ENCODE measurements at regions not wholly inside any gene's neighbourhood (a gene's known extent, or its start where the extent isn't known, plus 50 kb on each side); places are given as distances from the start of the nearest gene placed in this dataset.

DNA sequence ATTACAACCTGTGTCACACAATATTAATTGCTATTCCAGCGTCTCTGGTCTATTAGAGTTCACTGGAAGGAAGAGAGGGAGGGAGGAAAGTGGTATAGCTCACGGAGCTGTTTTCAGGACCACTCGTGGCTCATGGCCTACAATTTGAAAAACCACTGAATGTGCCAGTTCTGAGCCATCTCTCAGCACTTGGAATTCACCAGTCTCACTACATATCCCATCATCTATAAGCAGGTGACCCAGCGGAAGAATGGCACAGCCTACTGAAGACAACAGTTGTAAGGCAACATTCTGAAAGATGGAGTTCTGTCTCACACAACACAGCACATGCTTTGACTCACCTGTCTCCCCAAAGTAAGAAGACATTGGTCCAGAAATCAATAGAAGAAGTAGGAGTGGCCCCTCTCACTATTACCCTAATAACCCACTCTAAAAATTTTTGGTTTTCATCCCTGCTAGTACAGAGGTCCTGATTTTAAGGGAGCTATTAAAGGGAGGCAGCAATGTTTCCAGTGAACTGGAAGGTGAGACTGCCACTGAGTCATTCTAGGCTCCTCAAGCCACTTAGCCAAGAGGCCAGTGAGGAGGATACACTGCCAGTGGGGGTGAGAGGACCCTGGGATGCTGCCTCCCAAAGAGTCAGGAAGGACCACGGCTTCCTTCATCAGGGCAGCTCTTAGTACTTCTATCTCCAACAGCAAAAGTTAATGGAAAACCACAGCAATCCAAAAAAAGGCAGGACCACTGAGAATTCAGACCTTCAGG is 50.0 kb upstream of the DOCK9 start:
- FAIRE-seq, result no peak

DNA sequence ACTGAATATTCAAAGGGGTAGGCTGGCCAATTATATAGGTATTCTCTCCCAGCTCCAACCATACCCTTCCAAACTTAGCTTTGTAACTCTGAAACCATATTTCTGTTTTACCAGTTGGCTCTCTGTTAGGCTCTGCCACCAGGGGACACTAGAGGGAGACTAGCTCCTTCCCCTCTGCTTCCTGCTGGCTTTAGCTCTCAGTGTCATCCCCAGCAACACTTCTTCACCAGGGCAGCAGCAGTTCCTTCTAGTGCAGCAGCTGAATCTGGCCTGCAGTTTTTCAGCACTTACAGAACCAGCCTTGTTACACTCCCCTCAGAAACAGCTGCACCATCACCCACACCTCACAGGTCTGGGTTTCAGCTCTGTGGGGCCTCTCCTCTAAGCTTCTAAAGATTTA is 51.0 kb upstream of the DOCK9 start:
- FAIRE-seq, result no peak

DNA sequence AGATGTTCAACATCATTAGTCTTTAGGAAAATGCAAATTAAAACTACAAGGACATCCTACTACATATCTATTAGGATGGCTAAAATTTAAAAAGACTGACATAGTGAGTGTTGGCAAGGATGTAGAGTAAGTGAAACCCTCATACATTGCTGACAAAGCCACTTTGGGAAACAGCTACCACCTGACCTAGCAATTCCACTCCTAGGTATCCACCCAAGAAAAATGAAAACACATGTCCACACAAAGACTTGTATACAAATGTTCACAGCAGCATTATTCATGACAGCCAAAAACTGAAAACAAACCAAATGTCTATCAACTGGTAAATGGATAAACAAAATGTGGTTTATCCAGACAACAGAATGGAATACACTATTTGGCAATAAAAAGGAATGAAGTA is 51.7 kb upstream of the DOCK9 start:
- no peak for FAIRE-seq

DNA sequence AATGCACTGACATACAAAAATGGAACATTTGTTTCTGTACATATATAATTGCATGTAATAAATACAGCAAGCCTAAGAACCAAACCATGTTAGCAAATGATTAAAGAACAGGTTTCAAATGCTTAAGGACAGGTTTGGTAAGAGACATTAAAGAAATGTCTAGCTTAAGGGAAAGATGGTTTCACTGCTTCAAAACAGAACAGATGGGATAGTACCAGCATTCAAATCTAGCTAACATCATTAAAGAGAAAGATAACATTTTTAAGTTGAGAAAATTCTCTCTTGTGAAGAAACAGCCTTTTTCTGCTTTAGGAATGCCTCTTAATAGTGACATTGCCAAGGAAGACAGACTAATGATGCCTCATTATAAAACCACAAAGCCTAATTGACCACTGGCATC is 52.5 kb upstream of the DOCK9 start:
- no peak for FAIRE-seq

DNA sequence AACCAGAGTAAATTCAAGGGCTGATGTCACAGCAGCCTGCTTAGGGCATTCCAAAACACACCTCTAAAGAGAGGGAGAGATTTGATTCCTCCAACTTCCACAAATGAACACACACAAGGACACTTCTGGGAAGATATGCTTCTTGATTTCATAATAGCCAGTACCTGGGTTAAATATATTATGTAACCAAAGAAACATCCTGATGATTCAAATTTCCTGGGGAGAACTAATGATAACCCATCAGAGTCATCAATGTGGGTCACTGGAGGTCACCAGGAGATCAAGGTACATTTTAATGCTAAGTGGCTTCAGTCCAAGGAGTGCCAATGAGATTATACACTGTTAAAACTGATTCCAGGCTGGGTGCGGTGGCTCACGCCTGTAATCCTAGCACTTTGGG is 54.0 kb upstream of the DOCK9 start:
- FAIRE-seq, result no peak

DNA sequence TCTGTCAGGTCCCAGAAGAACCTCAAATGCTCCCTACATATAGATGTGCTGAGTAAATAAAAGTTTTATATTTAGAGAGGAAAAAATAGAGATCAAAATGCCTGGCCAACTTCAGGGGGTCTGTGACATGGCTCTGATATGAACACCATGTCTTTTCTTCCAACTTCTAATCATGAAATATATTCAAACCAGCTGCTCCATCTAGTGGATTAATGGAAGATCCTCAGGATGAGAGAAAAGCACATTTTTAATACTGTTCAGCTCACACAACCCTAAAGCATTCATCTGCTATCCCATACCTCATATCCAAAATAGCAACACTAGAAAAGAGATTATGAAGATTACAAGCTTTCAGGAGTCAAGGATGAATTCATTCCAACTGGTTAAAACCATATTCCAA is 56.0 kb upstream of the DOCK9 start:
- FAIRE-seq, result peak; percentile 86

DNA sequence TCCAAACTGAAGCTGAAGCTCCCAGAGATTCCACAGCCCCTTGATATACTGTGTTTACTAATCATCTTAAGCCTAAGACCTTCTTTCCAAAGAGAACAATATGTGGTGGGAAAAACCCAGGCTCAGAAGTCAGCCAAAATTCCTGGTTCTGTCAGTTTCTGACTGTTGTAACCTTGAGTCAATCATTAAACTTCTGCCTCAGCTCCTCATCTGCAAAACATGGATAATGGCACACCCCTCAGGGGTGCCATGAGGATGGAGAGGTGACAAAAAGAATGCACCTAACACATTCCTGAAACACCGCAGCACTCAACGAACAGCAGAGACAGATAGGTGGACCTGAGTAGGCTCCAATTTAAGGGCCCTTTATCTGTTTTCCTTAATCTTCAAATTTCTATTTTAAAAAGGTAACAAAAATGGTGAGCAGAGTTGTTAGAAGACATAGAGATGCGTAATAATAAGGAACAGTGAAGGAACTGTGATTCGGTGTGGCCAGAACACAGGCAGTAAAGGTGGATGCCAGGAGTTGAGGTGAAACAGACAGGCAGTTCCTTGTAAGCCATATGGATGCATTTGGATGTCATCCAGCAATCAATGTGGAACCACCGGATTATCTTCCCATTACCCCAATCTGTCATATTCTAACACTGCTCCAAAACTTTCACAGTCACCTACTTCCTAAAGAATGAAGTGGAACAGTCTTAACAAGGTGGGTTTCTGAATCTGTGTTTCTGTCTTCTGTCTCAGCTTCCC is 56.6 kb upstream of the DOCK9 start:
- FAIRE-seq, result no peak

DNA sequence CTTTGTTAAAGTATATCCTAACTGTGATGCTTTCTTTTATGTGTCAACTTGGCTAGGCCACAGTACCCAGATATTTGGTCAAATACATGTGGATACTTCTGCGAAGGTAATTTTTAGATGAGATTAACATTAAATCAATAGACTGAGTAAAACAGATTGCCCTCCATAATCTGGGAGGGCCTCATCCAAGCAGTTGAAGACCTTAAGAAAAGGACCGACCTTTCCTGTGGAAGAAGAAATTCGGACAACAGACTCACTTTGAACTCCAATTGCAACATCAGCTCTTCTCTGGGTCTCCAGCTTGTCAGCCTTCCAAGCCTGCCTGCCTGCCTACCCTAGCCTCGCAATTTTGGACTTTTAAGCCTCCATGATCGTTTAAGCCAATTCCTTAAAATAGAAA is 57.9 kb upstream of the DOCK9 start:
- FAIRE-seq, result no peak

DNA sequence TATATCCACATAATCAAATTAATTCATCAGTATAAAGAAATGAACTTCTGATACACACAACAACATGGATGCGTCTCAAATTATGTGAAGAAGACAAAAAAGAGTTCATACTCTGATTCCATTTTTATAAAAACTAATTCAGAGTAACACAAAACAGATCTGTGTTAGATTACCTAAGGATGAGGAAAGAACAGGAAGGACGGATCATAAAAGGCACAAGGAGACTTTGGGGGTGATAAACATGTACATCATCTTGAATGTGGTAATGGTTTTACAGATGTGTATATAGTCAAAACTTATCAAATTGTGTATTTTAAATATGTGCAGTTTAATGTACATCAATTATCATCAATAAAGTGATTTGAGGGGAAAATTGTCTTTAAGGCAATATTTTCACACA is 59.9 kb upstream of the DOCK9 start:
- no peak for FAIRE-seq

DNA sequence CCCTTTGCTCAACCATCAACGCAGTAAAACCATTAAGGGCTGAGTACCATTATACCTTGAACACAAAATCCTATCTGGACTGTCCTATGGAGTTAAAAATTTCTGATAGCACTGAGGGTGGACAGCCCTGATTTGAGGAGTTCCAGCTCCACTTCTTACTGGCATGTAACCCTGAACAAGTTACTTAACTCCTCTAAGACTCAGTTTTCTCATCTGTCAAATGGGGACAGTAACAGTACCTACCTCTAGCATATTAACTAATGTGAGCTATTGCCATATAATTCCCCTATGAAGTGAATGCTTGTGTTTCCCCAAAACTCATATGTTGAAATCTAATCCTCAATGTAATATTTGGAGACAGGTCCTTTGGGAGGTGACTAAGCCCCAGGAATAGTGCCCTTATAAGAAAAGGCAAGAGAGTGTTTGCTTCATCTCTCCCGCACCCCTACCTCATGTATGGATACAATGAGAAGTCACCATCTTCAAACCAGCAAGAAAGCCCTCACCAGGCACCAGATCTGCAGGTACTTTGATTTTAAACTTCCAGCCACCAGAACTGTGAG is 61.9 kb upstream of the DOCK9 start:
- no peak for FAIRE-seq

DNA sequence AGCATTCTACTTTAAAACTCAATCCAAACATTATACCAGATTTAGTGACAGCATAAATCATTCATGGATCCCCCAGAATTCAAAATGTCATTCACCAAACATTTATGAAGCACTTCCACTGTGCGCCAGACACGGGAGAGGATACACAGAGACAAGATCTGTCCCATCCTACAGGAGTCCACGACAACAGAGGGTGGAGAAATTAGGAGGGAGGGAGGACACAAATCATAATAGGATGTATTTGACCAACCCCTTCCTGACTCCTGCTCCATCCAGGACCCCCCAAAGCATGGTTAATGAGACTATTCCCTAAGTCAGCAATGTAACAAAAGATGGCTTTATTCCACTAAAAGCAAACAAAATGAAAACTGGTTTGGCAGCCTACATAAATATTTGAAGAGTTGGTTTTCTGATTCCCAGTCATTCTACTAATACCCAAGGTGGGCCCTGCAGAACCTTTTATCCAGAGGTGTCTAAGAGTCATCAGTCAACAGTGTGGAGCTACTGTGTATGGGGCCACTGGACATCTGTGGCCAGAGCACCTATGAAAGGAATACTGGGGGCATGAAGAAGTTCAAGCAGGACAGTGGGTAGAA is 62.8 kb upstream of the DOCK9 start:
- no peak for FAIRE-seq

DNA sequence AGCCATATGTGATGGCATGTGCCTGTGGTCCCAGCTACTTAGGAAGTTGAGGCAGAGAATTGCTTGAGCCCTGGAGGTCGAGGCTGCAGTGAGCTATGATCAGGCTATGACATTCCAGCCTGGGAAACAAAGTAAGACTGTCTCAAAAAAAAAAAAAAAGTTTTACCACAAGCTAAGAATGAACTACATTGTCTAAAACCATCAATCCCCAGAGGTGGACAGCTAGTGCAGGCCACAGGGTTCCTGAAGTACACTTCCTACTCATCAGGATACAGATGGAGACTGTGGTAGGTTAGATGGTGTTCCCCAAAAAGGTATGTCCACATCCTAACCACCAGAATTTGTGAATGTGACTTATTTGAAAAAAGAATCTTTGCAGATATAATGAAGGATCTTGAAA is 63.5 kb upstream of the DOCK9 start:
- FAIRE-seq, result no peak

DNA sequence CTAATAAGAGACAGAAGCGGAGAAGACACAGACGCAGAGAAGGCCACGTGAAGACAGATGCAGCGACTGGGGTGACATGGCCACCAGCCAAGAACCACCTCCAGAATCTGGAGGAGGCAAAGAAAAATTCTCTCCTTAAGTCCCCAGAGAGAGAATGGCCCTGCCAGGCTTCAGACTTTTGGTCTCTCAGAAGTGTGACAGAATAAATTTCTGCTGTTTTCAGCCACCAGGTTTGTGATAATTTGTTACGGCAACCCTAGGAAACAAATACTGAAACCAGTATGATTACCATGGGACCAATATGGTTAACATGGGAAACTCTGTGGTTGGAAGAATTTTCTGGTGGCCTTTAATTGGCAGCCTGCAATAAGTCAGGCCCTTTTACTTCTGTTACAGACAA is 63.9 kb upstream of the DOCK9 start:
- FAIRE-seq, result no peak

DNA sequence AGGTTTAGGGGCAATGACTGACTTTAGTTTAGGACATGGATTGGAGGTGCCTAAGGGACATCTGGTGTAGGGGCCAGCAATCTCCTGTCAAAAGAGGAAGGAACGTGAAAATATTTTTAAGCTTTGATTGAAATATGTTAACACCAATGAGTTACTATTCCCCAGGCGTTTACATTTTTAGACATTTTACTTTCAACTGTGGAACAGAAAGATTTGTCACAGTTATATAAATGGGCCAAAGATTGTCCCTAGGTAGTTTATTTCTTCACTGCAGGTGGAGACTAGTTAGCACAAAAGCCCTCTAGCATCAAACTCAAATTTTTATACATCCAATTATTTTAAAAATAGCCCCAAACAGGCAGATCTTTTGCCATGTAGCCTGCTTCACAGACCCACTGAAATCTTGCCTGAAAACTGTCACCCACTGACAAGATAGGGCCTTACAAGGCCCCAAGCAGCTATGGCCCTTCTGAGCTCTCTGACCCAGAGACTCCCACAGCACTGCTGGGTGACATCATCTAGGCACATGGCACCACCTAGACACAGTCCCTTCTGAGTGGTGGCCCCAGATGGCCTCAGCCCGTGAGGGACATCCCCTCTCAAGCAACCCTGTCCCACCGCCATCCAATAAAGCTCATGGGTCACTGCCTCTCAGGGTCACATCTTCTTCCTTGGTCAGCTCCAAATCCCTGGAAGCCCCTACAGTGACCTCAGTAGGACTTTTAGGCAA is 64.8 kb upstream of the DOCK9 start:
- no peak for FAIRE-seq

DNA sequence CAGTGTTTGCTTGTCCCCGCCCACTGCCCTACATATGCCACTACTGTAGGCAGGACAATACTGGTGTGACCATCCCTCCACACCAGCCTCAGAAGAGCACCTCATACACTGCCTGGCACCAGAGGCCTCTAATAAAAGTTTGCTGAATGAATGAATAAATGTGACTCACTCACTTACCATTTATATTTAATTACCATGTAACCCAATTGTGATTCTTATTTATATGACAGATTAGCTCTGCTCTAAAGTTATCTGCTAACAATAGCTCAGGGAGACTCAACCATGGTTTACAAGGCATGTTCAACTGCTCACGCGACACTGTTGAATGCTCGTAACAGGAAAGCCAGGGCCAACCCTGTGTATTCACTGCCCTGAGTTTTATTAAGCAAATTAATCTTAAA is 66.0 kb upstream of the DOCK9 start:
- FAIRE-seq, result no peak

DNA sequence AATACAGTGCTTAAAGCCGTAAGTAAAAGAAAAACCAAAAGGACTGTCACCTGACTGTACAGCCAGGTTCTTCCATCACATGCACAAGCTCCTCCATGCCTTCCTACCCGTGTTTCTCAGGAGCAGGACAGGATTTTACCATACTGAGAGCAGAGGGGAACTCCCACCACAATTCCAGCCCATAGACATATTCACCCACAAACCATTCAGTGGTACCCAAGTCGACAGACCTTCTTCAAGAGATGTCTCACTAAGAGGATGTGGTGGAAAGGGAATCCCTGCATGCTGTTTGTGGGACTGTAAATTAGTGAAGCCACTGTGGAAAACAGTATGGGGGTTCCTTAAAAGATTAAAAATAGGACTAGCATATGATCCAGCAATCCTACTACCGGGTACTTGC is 66.9 kb upstream of the DOCK9 start:
- no peak for FAIRE-seq

DNA sequence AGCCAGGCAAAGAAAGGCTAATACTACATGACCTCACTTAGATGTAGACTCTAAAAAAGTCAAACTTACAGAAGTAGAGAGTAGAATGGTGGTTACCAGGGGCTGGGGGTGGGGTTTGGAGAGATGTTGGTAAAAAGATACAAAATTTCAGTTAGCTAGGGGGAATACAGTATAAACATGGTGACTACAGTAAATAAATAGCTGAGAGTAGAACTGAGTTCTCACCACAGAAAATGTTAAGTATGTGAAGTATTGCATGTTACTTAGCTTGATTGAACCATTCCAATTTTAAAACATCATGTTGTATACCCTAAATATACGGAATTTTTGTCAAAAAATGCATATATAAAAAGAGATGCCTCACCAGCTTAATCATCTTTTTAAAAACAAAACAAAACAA is 67.5 kb upstream of the DOCK9 start:
- no peak for FAIRE-seq

DNA sequence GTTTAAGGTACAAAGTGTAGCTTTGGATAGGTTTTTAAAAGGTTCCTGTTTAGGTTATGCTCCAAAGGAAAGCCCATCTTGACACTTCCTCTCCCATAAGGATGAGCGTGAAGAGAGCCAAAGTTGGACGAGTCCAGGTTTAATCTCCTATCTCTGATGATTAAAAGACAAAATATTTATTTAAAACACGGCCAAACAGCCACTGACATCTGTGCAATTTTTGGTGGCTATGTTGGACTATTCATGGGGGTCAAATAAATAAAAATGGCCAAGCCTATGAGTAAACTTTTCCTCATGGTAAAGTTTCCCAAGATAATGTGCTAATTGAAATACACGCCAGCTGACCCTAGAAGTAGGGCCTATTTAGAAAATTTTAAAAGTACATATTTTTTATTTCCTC is 69.0 kb upstream of the DOCK9 start:
- FAIRE-seq, result no peak

DNA sequence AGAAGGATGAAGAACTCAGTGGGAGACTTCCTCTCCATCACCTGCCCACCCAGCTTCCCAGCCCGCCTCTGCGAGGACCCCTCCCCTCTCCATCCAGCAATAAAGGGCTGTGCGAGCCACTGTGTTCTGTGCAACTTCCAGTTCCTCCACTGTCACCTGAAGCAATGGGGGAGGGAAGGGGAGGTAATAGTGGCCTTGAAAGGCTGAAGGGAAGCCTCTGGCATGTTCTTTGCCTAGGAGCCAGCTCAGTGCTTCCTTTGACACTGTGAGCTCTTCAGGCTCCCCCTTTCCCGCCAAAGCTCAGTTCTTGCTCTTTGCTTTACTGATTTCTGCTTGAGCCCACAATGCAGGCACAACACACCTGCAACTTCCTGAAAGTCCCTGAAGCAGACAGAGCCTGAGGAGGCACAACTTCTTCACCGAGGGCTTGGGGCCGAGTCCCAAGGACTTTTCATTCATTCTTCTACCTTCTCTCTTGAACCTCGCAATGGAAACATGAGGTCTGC is 73.2 kb upstream of the DOCK9 start:
- FAIRE-seq, result no peak

DNA sequence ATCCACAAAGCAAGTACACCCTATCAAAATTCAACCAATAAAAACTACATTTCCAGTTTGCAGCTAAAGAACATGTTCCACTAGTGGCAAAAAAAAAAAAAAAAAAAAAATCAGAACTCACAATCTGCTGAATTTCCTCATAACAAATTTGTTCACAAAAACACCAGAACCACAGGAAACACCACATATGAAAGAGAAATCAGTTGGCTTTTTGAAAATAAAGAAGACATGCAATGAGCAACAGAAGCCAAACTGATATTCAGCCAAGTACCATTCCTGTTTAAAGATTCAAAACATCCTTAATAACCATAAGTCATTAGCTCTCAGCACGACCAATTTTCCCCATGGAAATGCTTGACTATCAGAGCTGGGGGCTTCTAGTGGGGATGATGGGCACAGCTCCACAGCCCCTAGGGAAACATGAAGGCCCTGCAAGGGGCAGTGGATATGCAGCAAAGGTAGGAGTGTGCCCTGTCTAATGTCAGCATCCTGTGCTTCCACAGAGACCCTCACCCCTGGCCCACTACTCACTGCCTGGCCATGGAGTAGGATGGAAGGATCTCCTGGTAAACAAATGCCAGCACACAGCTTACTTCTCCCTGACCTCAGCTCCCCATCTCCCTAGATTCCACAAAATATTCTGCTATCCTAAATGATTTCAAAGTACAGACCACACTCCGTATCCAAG is 74.0 kb upstream of the DOCK9 start:
- no peak for FAIRE-seq

DNA sequence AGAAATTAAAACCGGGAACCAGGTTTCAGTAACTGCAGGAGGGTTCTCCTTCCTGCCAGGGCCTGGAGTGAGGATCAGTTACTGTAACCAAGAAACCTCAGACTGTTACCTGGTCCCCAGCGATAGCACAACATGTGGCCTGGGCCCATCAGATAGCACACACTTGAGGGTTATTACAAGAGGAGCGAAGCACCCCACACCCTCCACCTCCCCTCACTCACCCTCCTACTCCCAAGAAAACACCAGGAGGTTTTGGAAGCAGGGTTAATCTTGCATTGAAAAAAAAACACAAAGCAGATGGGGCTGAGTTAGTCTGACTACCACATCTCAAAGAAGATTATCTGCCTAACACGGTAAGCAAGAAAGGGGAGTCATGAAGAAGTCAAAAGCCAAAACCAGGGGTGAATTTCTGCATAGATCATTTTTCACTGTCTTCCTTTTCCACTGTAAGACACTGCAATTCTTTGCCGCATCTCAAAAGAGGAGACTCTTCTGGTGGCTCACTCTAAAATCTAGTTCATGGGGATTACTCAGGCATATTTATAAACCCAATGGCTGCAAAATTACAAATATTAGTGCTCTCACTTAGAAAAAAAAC is 75.9 kb upstream of the DOCK9 start:
- FAIRE-seq, result no peak

DNA sequence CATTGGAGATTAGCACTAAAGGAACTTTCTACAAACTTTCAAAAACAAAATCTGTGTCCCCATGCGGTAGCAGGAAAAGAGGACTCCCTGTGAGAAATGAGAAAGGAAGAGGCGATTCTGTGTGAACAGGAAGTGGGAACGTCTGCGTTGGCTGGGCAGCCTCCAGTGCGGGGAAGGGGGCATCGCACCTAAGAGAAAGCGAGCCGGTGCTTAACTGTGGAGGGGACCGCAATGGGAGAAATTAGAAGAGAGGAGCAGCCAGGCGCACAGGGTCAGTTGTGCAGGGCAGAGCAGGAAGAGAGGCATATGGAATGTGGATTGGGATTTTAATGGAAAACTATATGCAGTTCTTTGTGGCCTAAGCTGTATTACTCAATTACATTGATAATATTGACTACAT is 77.4 kb upstream of the DOCK9 start:
- FAIRE-seq, result no peak

Data from A204.1 (cell line).